SK-N-SH treated with all-trans-retinoic acid at 6 μM for 48 hours (cell line): ENCODE measurements at regions not wholly inside any gene's neighbourhood (a gene's known extent, or its start where the extent isn't known, plus 50 kb on each side); places are given as distances from the start of the nearest gene placed in this dataset.

Experiments
- ATAC-seq: fragments of 200-7000 bp; cut with Tn5 transposase; 3 replicates; pipeline ENCODE4 v1.9.1; 2020; ENCODE audit warnings: mild to moderate bottlenecking, moderate library complexity
- ARNTL ChIP-seq: fragments of 450-650 bp; formaldehyde crosslinking; IDR thresholded peaks from 2 replicates; pipeline ENCODE4 v1.5.0; 2020; ENCODE audit warnings: low read depth, mild to moderate bottlenecking, moderate library complexity, borderline replicate concordance
- BACH2 ChIP-seq: fragments of 250-450 bp; sonication (Bioruptor Pico); IDR thresholded peaks from 2 replicates; pipeline ENCODE4 v1.9.0; 2021; ENCODE audit warnings: mild to moderate bottlenecking, borderline replicate concordance
- CSDC2 ChIP-seq: fragments of 250-450 bp; sonication (Bioruptor Pico); IDR thresholded peaks from 2 replicates; pipeline ENCODE4 v1.5.0; 2020; ENCODE audit warnings: mild to moderate bottlenecking, moderate library complexity
- ESRRG ChIP-seq: fragments of 250-450 bp; sonication (Bioruptor Pico); IDR thresholded peaks from 2 replicates; pipeline ENCODE4 v1.6.1; 2021; ENCODE audit warnings: mild to moderate bottlenecking
- GLIS3 ChIP-seq: fragments of 250-450 bp; sonication (Bioruptor Pico); IDR thresholded peaks from 2 replicates; pipeline ENCODE4 v1.5.0; 2020; ENCODE audit warnings: mild to moderate bottlenecking, moderate library complexity
- ISL1 ChIP-seq: fragments of 250-450 bp; sonication (Bioruptor Pico); IDR thresholded peaks from 2 replicates; pipeline ENCODE4 v2.1.2; 2022; ENCODE audit warnings: mild to moderate bottlenecking, moderate library complexity
- OSR1 ChIP-seq: fragments of 250-450 bp; sonication (Bioruptor Pico); IDR thresholded peaks from 2 replicates; pipeline ENCODE4 v1.8.0; 2022; ENCODE audit warnings: moderate library complexity, mild to moderate bottlenecking, inconsistent platforms
- PPARA ChIP-seq: fragments of 250-450 bp; sonication (Bioruptor Pico); IDR thresholded peaks from 2 replicates; pipeline ENCODE4 v1.5.0; 2020; ENCODE audit warnings: mild to moderate bottlenecking, borderline replicate concordance
- RARB ChIP-seq: fragments of 250-450 bp; sonication (Bioruptor Pico); IDR thresholded peaks from 2 replicates; pipeline ENCODE4 v1.8.0; 2021; ENCODE audit warnings: mild to moderate bottlenecking, moderate library complexity
- SNAI2 ChIP-seq: fragments of 250-450 bp; sonication (Bioruptor Pico); IDR thresholded peaks from 2 replicates; pipeline ENCODE4 v1.5.0; 2020; ENCODE audit warnings: mild to moderate bottlenecking, moderate library complexity
- TCF4 ChIP-seq: fragments of 250-450 bp; sonication (Bioruptor Pico); IDR thresholded peaks from 2 replicates; pipeline ENCODE4 v1.8.0; 2021; ENCODE audit warnings: mild to moderate bottlenecking, moderate library complexity, borderline replicate concordance
- TOX ChIP-seq: fragments of 250-450 bp; sonication (Bioruptor Pico); IDR thresholded peaks from 2 replicates; pipeline ENCODE4 v1.8.0; 2021; ENCODE audit warnings: mild to moderate bottlenecking, moderate library complexity, borderline replicate concordance
- ZC3H10 ChIP-seq: fragments of 250-450 bp; sonication (Bioruptor Pico); IDR thresholded peaks from 2 replicates; pipeline ENCODE4 v1.5.1; 2021; ENCODE audit warnings: mild to moderate bottlenecking, moderate library complexity
- ZFP3 ChIP-seq: fragments of 250-450 bp; sonication (Bioruptor Pico); IDR thresholded peaks from 2 replicates; pipeline ENCODE4 v1.5.0; 2020; ENCODE audit warnings: mild to moderate bottlenecking, moderate library complexity
- ZFP30 ChIP-seq: fragments of 450-650 bp; formaldehyde crosslinking; IDR thresholded peaks from 2 replicates; pipeline ENCODE4 v1.5.0; 2022; ENCODE audit warnings: mild to moderate bottlenecking, moderate library complexity
- ZNF565 ChIP-seq: fragments of 450-650 bp; formaldehyde crosslinking; conservative IDR thresholded peaks from 2 replicates; pipeline ENCODE4 v1.5.0; 2020; ENCODE audit warnings: low read depth, mild to moderate bottlenecking, moderate library complexity
- ZNF70 ChIP-seq: fragments of 450-650 bp; formaldehyde crosslinking; IDR thresholded peaks from 2 replicates; pipeline ENCODE4 v1.5.0; 2020; ENCODE audit warnings: mild to moderate bottlenecking, moderate library complexity
- ZNF8 ChIP-seq: fragments of 450-650 bp; formaldehyde crosslinking; IDR thresholded peaks from 2 replicates; pipeline ENCODE4 v1.5.0; 2020; ENCODE audit warnings: mild to moderate bottlenecking, moderate library complexity
- TF ChIP-seq, protein P1 (sequence below): fragments of 250-450 bp; sonication (Bioruptor Pico); IDR thresholded peaks from 2 replicates; pipeline ENCODE4 v1.5.0; 2020; ENCODE audit warnings: mild to moderate bottlenecking, moderate library complexity
- TF ChIP-seq, protein P2 (sequence below): fragments of 250-450 bp; sonication (Bioruptor Pico); IDR thresholded peaks from 2 replicates; pipeline ENCODE4 v1.5.1; 2020; ENCODE audit warnings: low read depth, mild to moderate bottlenecking, moderate library complexity
- TF ChIP-seq, protein P3 (sequence below): fragments of 250-450 bp; sonication (Bioruptor Pico); IDR thresholded peaks from 2 replicates; pipeline ENCODE4 v1.8.0; 2020; ENCODE audit warnings: mild to moderate bottlenecking, moderate library complexity, borderline replicate concordance
- TF ChIP-seq, protein P4 (sequence below): fragments of 250-450 bp; sonication (Bioruptor Pico); IDR thresholded peaks from 2 replicates; pipeline ENCODE4 v1.5.1; 2021; ENCODE audit warnings: mild to moderate bottlenecking, moderate library complexity

DNA sequence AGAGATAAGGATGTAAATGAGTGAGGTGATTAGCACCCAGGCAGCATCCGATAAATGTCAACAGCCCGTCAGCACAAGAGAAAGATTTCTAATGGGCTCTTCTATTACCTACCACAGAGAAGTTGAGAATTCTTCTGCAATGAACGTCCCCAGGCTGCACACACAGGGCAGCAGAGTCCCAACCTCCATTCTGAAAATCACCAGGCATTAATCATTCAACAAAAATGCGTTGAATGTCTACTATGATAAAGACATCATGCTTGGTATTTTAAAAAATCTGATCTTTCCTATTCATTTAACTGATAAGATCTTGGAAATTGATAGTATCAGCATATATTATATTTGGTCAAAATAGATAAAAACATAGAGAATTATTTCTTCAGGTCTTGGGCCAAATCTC is 59.5 kb upstream of the VGLL2 start:
- ATAC-seq, result no peak
- no peak for TF ChIP-seq SNAI2
- no peak for TF ChIP-seq GLIS3 (CRISPR knock-in tag)
- TF ChIP-seq PPARA (CRISPR knock-in tag), result no peak
- TF ChIP-seq ZFP30 (CRISPR knock-in tag), result no peak
- no peak for TF ChIP-seq TOX
- no peak for TF ChIP-seq ISL1 (CRISPR knock-in tag)
- TF ChIP-seq OSR1 (CRISPR knock-in tag), result no peak
- TF ChIP-seq ZFP3 (CRISPR knock-in tag), result no peak
- TF ChIP-seq, protein P1, sequence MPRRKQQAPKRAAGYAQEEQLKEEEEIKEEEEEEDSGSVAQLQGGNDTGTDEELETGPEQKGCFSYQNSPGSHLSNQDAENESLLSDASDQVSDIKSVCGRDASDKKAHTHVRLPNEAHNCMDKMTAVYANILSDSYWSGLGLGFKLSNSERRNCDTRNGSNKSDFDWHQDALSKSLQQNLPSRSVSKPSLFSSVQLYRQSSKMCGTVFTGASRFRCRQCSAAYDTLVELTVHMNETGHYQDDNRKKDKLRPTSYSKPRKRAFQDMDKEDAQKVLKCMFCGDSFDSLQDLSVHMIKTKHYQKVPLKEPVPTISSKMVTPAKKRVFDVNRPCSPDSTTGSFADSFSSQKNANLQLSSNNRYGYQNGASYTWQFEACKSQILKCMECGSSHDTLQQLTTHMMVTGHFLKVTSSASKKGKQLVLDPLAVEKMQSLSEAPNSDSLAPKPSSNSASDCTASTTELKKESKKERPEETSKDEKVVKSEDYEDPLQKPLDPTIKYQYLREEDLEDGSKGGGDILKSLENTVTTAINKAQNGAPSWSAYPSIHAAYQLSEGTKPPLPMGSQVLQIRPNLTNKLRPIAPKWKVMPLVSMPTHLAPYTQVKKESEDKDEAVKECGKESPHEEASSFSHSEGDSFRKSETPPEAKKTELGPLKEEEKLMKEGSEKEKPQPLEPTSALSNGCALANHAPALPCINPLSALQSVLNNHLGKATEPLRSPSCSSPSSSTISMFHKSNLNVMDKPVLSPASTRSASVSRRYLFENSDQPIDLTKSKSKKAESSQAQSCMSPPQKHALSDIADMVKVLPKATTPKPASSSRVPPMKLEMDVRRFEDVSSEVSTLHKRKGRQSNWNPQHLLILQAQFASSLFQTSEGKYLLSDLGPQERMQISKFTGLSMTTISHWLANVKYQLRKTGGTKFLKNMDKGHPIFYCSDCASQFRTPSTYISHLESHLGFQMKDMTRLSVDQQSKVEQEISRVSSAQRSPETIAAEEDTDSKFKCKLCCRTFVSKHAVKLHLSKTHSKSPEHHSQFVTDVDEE, result no peak
- TF ChIP-seq, protein P2, sequence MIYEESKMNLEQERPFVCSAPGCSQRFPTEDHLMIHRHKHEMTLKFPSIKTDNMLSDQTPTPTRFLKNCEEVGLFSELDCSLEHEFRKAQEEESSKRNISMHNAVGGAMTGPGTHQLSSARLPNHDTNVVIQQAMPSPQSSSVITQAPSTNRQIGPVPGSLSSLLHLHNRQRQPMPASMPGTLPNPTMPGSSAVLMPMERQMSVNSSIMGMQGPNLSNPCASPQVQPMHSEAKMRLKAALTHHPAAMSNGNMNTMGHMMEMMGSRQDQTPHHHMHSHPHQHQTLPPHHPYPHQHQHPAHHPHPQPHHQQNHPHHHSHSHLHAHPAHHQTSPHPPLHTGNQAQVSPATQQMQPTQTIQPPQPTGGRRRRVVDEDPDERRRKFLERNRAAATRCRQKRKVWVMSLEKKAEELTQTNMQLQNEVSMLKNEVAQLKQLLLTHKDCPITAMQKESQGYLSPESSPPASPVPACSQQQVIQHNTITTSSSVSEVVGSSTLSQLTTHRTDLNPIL (CRISPR knock-in tag), result no peak
- no peak for TF ChIP-seq ZNF565 (CRISPR knock-in tag)
- no peak for TF ChIP-seq RARB (CRISPR knock-in tag)
- TF ChIP-seq CSDC2 (CRISPR knock-in tag), result no peak
- no peak for TF ChIP-seq ESRRG (CRISPR knock-in tag)
- no peak for TF ChIP-seq BACH2
- no peak for TF ChIP-seq ZNF8
- no peak for TF ChIP-seq ZC3H10 (CRISPR knock-in tag)
- no peak for TF ChIP-seq ARNTL (CRISPR knock-in tag)
- TF ChIP-seq ZNF70 (CRISPR knock-in tag), result no peak
- TF ChIP-seq TCF4, result no peak

DNA sequence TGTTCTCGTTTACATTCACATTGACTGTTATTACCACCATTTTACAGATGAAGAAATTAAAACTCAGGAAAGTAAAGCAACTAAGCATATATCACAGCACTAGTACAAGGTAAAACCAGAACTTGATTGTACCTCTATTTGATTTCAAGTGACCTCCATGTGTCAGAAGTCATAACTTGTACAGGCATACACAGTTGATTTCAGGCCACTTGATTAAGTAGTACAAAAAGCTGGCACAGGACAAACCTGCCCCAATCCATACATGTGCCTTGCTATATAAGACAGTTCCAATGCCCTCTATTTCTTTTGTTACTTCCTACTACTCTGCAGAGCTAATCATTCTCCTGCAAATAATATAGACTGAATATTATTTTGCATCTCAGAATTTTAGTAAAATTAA is 58.8 kb upstream of the VGLL2 start:
- ATAC-seq, result no peak
- no peak for TF ChIP-seq TCF4
- TF ChIP-seq ZFP30 (CRISPR knock-in tag), result no peak
- TF ChIP-seq TOX, result no peak
- TF ChIP-seq ZNF8, result no peak
- no peak for TF ChIP-seq OSR1 (CRISPR knock-in tag)
- TF ChIP-seq PPARA (CRISPR knock-in tag), result no peak
- TF ChIP-seq, protein P3, sequence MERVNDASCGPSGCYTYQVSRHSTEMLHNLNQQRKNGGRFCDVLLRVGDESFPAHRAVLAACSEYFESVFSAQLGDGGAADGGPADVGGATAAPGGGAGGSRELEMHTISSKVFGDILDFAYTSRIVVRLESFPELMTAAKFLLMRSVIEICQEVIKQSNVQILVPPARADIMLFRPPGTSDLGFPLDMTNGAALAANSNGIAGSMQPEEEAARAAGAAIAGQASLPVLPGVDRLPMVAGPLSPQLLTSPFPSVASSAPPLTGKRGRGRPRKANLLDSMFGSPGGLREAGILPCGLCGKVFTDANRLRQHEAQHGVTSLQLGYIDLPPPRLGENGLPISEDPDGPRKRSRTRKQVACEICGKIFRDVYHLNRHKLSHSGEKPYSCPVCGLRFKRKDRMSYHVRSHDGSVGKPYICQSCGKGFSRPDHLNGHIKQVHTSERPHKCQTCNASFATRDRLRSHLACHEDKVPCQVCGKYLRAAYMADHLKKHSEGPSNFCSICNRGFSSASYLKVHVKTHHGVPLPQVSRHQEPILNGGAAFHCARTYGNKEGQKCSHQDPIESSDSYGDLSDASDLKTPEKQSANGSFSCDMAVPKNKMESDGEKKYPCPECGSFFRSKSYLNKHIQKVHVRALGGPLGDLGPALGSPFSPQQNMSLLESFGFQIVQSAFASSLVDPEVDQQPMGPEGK, result no peak
- TF ChIP-seq GLIS3 (CRISPR knock-in tag), result no peak
- TF ChIP-seq ZNF70 (CRISPR knock-in tag), result no peak
- TF ChIP-seq CSDC2 (CRISPR knock-in tag), result no peak
- TF ChIP-seq, protein P1, result no peak
- no peak for TF ChIP-seq ZC3H10 (CRISPR knock-in tag)

DNA sequence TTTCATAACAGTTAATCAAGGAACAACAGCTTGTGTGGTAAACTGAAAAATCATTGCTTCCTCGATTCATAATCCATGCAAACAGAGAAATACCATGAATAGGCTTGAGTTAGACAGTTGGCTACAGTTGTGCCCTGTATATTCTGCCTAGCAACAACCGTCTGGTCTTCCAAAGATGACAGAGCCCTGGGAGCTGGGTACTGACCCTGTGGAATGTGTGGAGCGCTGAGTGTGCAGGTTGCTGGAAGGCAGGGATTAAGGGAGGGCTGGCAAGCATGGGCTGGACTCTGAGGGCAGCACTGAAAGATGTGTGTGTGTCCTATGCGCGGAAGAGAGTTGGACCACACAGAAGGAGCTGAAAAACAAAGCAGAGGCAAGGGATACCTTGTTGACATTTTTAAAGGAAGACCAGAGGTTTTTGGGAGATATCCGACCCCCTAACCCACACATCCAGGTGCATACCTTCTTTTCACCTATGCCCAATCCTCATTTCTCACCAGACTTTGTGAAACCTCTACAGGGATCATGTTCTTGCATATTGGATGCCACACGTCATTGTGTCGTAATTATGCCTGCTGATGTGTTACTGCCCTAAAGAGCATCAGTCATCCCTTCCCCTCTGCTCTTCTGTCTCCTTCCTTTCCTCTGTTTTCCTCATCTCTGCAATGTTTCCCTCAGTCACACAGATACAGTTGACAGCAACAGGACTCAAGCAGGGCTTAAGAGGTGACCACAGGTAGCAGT is 58.2 kb upstream of the VGLL2 start:
- ATAC-seq, result no peak; the same call in 2 of the 3 replicates
- TF ChIP-seq GLIS3 (CRISPR knock-in tag), result no peak
- TF ChIP-seq, protein P4, sequence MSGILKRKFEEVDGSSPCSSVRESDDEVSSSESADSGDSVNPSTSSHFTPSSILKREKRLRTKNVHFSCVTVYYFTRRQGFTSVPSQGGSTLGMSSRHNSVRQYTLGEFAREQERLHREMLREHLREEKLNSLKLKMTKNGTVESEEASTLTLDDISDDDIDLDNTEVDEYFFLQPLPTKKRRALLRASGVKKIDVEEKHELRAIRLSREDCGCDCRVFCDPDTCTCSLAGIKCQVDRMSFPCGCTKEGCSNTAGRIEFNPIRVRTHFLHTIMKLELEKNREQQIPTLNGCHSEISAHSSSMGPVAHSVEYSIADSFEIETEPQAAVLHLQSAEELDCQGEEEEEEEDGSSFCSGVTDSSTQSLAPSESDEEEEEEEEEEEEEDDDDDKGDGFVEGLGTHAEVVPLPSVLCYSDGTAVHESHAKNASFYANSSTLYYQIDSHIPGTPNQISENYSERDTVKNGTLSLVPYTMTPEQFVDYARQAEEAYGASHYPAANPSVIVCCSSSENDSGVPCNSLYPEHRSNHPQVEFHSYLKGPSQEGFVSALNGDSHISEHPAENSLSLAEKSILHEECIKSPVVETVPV, result no peak
- no peak for TF ChIP-seq ZNF8
- TF ChIP-seq, protein P2 (CRISPR knock-in tag), result no peak
- no peak for TF ChIP-seq OSR1 (CRISPR knock-in tag)
- no peak for TF ChIP-seq PPARA (CRISPR knock-in tag)
- no peak for TF ChIP-seq CSDC2 (CRISPR knock-in tag)
- no peak for TF ChIP-seq TOX
- no peak for TF ChIP-seq RARB (CRISPR knock-in tag)
- no peak for TF ChIP-seq ISL1 (CRISPR knock-in tag)
- TF ChIP-seq, protein P1, result no peak
- TF ChIP-seq ZFP3 (CRISPR knock-in tag), result no peak
- TF ChIP-seq SNAI2, result no peak
